GM19099 (cell line): ENCODE measurements at regions not wholly inside any gene's neighbourhood (a gene's known extent, or its start where the extent isn't known, plus 50 kb on each side); places are given as distances from the start of the nearest gene placed in this dataset.

Experiments used
- POLR2A ChIP-seq: IDR thresholded peaks from 3 replicates; pipeline ENCODE4 v1.6.1; 2011; ENCODE audit warnings: low read depth; ENCODE audit not compliant: insufficient read length; ENCODE audit errors: extremely low read depth

DNA sequence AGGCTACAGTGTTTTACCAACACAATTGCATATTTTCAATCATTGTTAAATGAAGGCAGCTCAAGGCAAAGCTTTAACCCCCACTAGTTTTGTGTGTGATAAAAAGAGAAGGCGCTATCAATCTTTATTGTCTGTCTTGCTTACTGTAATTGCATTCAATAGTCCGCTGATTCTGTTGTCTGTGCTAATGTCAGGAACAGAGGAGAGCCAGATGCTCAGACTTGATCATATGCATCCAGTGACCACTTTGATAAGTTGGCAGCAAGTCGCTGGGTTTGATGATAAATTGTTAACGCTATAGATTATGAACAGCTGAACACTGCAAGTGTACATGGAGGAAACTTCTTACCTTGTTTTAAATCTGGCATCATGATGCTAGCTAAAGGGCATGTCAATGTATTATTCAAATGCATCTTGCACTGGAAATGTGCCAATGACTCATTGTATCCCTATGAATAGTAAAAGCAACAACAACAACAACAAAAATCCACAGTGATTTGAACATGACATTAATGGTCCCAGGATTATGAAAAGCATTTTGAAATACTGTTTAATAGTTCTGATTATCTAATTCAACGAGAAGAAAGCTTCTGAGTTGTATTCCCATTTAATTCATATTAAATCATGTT lies 423.5 kb upstream of the FANCL start:
- TF ChIP-seq POLR2A, result no peak

DNA sequence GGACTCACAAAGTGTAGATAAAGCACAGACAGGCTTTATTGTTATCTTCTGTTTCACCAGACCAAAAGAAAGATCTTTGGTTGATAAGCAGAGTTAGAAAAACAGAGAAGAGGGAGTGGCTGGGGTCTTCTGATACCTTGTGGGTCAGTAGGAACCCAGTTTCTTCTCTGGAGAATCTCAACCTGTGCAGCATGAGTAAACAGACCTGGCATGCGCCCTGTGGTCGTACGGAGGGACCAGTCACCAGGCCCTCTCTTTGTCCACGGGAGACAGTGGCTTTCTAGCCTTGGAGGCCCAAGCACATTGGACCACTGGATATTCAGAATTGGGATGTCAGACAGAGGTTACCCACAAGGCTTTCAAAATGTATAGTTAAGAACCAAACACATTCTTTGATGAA lies 418.9 kb upstream of the FANCL start:
- no peak for TF ChIP-seq POLR2A

GRCh38 chr2:58655152-58655551 lies 414.0 kb upstream of the FANCL start:
- TF ChIP-seq POLR2A, result no peak

DNA sequence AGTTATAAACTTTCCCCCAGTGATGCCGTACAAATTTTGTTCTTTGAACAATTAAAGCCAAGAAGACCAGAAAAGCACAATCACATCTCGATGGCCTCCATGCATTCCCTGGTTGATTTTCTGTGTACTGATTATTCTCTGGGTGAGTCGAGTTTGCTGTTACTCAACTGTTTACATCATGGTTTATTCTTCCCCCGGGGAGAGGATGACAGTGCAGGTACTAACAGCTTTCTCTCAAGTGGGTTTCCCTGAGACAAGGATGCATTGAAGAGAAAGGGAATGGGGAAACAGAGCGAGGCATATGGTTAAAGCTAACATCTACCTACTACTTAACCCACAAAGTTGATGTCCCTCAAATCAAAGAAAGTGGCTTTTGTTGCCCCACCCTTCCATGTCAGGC lies 410.8 kb upstream of the FANCL start:
- TF ChIP-seq POLR2A, result no peak

GRCh38 chr2:58650781-58651180 lies 409.7 kb upstream of the FANCL start:
- no peak for TF ChIP-seq POLR2A

GRCh38 chr2:58649756-58650155 lies 408.6 kb upstream of the FANCL start:
- TF ChIP-seq POLR2A, result no peak

GRCh38 chr2:58645017-58645416 lies 403.9 kb upstream of the FANCL start:
- TF ChIP-seq POLR2A, result no peak

DNA sequence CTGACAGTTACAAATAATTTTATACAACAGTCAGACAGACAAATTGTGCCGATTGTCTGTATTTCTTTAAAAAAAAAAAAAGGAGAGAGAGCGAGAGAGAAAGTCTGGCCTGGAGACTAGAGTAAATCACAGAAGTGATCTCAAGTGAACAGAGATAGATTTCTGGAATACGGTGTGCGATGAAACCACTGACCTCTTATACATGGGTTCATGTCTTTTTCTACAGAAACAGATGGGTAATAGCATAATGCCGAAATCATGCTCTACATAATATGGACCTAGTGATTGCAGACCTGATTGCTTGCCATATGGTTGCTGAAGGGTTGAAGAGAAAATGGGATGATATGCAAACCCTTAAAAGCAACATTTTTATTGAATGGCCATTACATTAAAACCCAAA lies 403.3 kb upstream of the FANCL start:
- no peak for TF ChIP-seq POLR2A

GRCh38 chr2:58641001-58641400 lies 399.9 kb upstream of the FANCL start:
- TF ChIP-seq POLR2A, result no peak

- TF ChIP-seq POLR2A, result no peak
Measured at GRCh38 chr2:58640042-58640441, 398.9 kb upstream of the FANCL start.

DNA sequence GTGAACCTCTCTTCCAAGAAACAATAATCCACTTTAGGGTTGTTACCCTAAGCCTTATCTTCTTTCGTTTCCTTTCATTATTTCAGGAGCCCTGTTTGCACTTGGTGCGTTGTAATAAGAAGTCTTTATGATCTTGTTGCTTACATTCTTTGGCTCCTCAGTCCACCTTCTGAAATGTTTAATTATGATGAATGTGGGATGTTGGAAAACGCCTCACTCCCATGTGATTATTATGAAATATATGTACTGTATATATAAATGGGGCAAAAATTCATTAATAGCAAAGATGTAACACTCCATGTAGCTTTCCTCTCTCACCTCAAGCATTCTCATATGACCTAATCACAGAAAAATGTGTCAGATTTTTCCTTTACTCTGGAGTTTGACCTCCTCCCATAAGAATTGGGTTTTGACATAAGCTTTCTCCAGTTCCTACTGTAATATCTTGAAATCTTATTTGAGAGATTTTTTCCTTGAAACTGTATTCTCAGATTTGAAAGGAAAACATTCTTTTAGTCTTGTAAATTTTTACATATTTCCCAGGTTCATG lies 397.2 kb upstream of the FANCL start:
- TF ChIP-seq POLR2A, result no peak

GRCh38 chr2:58636872-58637271 lies 395.7 kb upstream of the FANCL start:
- no peak for TF ChIP-seq POLR2A

DNA sequence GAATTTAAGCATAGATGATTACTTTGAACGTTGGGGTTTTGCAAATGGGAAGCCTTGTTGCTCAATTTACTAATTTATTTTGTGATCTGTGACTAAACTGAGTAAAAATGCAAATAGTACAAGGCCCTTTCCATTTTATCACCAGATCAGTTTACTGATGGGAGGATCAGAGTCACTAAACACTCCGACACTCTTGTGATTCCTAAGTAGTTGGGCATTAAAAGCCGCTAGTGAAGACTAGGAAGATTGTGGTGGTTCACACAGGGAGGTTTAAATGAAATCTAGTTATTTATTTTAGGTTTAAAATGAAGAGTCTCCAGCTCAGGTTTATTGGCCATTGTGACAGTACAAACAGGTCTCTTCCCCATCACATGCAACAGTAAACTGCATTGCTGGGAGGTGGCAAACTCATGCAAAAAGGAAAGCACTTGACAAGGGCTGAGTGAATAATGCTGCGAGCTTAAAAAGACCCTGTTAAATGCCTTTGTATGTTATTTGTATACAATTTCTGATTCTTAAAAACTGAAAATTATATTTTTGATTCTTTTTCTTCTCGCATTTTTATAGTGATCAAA lies 394.8 kb upstream of the FANCL start:
- no peak for TF ChIP-seq POLR2A

- no peak for TF ChIP-seq POLR2A
Measured at GRCh38 chr2:58634653-58635370, 393.7 kb upstream of the FANCL start.

DNA sequence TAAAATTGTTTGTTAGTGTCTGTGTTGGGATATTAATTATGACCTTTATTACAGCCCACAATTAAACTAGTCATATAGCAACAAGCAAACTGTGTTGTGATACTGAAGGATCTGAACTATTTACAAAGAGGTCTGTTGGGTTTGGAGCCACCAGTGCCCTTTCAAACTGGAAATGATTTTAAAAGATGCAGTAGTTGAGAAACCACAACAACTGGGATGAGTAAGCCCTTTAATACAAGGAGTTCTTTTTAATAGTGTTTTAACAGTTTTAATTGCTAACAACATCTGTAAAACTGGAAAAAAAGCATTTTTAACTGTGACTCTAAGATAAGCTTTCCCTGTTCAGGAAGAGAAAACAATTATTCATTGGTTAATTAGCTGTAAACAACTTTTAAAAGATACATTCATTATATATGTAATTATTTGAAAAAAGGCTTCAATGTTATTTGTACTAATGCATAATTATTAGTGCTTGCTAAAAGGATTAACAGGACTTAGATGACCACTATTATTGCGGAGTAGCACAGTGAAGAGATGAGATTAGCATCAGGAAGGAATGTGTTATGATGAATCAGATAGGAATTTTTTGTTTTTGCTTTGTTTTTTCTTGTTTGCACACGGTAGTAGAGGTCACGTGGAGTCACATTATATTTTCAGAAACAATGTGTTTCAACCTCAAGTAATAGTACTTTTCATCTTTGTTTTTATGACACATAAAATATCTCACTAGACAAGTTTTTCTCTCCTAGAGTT lies 392.7 kb upstream of the FANCL start:
- TF ChIP-seq POLR2A, result no peak
